ENCODE measurements at regions not wholly inside any gene's neighbourhood (a gene's known extent, or its start where the extent isn't known, plus 50 kb on each side); places are given as distances from the start of the nearest gene placed in this dataset.

- no peak for TF ChIP-seq HBP1 (CRISPR knock-in tag; IDR thresholded peaks at IDR 0.05)
Measured at GRCh38 chr6:43843669-43844171, 73.7 kb downstream of the VEGFA start (continued).

GRCh38 chr6:43843097-43843645 lies 73.2 kb downstream of the VEGFA start:
- 1% methylated on average over 5 of the region's 5 CpGs for WGBS (ENCODE audit: insufficient coverage, low coverage, missing lambda C conversion rate)
- DNase-seq (ENCODE audit: extremely low read depth in 1 of 4, low spot score in 3 of 4): peak; percentile 45 to 73 (median 60)
- peak; percentile 80 for FAIRE-seq
- peak; percentile 74 for ATAC-seq
- no peaks in the 10 kb centered on the region for H3K36me3 ChIP-seq (ENCODE audit: control insufficient read depth, insufficient read depth, low read length)
- no peaks in the 10 kb centered on the region for H3K79me2 ChIP-seq (ENCODE audit: control insufficient read depth, insufficient read depth, low read length)
- no peak overlapping the region for H3K4me3 ChIP-seq
- H3K27ac ChIP-seq (ENCODE audit: extremely low read depth, low read depth, low read length): peak overlapping the region; percentile 59
- no peaks in the 10 kb centered on the region for H3K9me1 ChIP-seq (ENCODE audit: control insufficient read depth, insufficient read depth, low read length)
- intact Hi-C loops (cut with micrococcal nuclease) (loop anchor here (2.0 to 5.0 kb wide), 2 partner anchors 104 to 118 kb away; no protein-coding TSS in a partner anchor), in situ Hi-C loops (cut with MboI) (no loop called here)
- ChIA-PET CTCF (ENCODE audit: low intra/inter-chr PET ratio) (no interaction called here), POLR2A (interaction anchor here (0.7 to 0.8 kb wide), 2 partner anchors 56 to 178 kb away, joined by 3 to 4 read pairs; no protein-coding TSS in a partner anchor)
- H3K27me3 ChIP-seq (ENCODE audit: control insufficient read depth in 2 of 2, insufficient read depth in 2 of 2, low read length in 2 of 2): no peaks in the 10 kb centered on the region
- peak overlapping the region in 1 of 2 experiments; percentile 25; a peak in 2 of 4 replicates for H3K9ac ChIP-seq (ENCODE audit: insufficient read depth in 1 of 2, low read depth in 2 of 2, low read length in 2 of 2)
- H3K9me3 ChIP-seq (replicated peaks; ENCODE audit: control insufficient read depth, insufficient read depth, low read depth, low read length): no peaks in the 10 kb centered on the region
- no peaks in the 10 kb centered on the region for H4K20me1 ChIP-seq (replicated peaks; ENCODE audit: control insufficient read depth, insufficient read depth, low read length)
- peak overlapping the region; percentile 49 for H2AFZ ChIP-seq (ENCODE audit: low read depth, low read length)
- peak overlapping the region; percentile 71 for H3K4me2 ChIP-seq (ENCODE audit: insufficient read depth, low read length)
- no TSS peak for BruUV-seq (replicated peaks)
- H3K4me1 ChIP-seq (replicated peaks in 1 of 2; ENCODE audit: control insufficient read depth in 2 of 2, insufficient read depth in 2 of 2, low read length in 2 of 2): peaks cover 19 to 25% of the 10 kb centered on the region in 2 experiments
- TF ChIP-seq BCOR (IDR thresholded peaks at IDR 0.05) (no peak), FUS (optimal IDR thresholded peaks at IDR 0.05; ENCODE audit: low read depth, low read length) (no peak), FIP1L1 (IDR thresholded peaks at IDR 0.05; ENCODE audit: low read depth, low read length, poor library complexity, severe bottlenecking) (no peak), HBP1 (CRISPR knock-in tag; IDR thresholded peaks at IDR 0.05) (no peak), ZBTB7A (IDR thresholded peaks at IDR 0.05; ENCODE audit: borderline replicate concordance, control insufficient read depth, low read depth, low read length) (no peak), ZFP1 (CRISPR knock-in tag; IDR thresholded peaks at IDR 0.05) (no peak), USF2 (CRISPR knock-in tag; IDR thresholded peaks at IDR 0.05) (no peak), POU5F1 (IDR thresholded peaks at IDR 0.05; ENCODE audit: borderline replicate concordance, low read depth, low read length, partially characterized antibody) (no peak), ZNF696 (CRISPR knock-in tag; conservative IDR thresholded peaks at IDR 0.05) (no peak), CBX3 (IDR thresholded peaks at IDR 0.05; ENCODE audit: borderline replicate concordance in 1 of 2, low read length in 2 of 2) (peak in 1 of 2 experiments; percentile 59; a peak in 1 of 3 replicates), SAFB (IDR thresholded peaks at IDR 0.05; ENCODE audit: borderline replicate concordance, low read depth, low read length) (no peak), ZBTB34 (CRISPR knock-in tag; IDR thresholded peaks at IDR 0.05) (no peak), RBM39 (optimal IDR thresholded peaks at IDR 0.05; ENCODE audit: low read depth, low read length) (no peak), GABPB1 (CRISPR knock-in tag; IDR thresholded peaks at IDR 0.05) (no peak), NCOA4 (IDR thresholded peaks at IDR 0.05; ENCODE audit: partially characterized antibody) (no peak)

Data from K562 (cell line).